ENCODE measurements at regions not wholly inside any gene's neighbourhood (a gene's known extent, or its start where the extent isn't known, plus 50 kb on each side); places are given as distances from the start of the nearest gene placed in this dataset.
A peak's percentile ranks its signal among the peaks of the same experiment; 100 is the strongest.
"Not testable (repeated sequence)": the region's sequence is repeated elsewhere in the genome, so short reads cannot be mapped to it uniquely, and the experiment has no call there.

- DNase-seq: no peak
- no peak for ATAC-seq
- intact Hi-C loops (cut with DNase I): no loop called here
These were observed 90.1 kb downstream of the SREK1 start for GRCh38 chr5:66234241-66234640.

- intact Hi-C loops (cut with DNase I): no loop called here
- ATAC-seq (no peak), DNase-seq (no peak)
These were observed 94.3 kb downstream of the SREK1 start for GRCh38 chr5:66238435-66238834.

- DNase-seq (no peak), ATAC-seq (no peak)
- intact Hi-C loops (cut with DNase I): no loop called here
These were observed 94.9 kb downstream of the SREK1 start for GRCh38 chr5:66239034-66239433.

GRCh38 chr5:66241136-66241825 lies 97.2 kb downstream of the SREK1 start:
- DNase-seq (no peak), ATAC-seq (no peak)
- intact Hi-C loops (cut with DNase I): no loop called here

- intact Hi-C loops (cut with DNase I): no loop called here
- DNase-seq (no peak), ATAC-seq (no peak)
These were observed 98.1 kb downstream of the SREK1 start for GRCh38 chr5:66242050-66242715.

- intact Hi-C loops (cut with DNase I): no loop called here
These were observed 102.5 kb downstream of the SREK1 start for GRCh38 chr5:66246608-66247007.

GRCh38 chr5:66247176-66247960 lies 103.3 kb downstream of the SREK1 start:
- DNase-seq (no peak), ATAC-seq (peak in 1 of 2 donors; percentile 49)
- intact Hi-C loops (cut with DNase I): no loop called here

More at GRCh38 chr5:66246608-66247007, 102.5 kb downstream of the SREK1 start:
- DNase-seq (no peak), ATAC-seq (no peak)

- intact Hi-C loops (cut with DNase I): no loop called here
- ATAC-seq: no peak
These were observed 104.8 kb downstream of the SREK1 start for GRCh38 chr5:66248874-66249273.

GRCh38 chr5:66249920-66250319 lies 105.8 kb downstream of the SREK1 start:
- DNase-seq (no peak), ATAC-seq (no peak)
- intact Hi-C loops (cut with DNase I): no loop called here

More at GRCh38 chr5:66248874-66249273, 104.8 kb downstream of the SREK1 start:
- DNase-seq: no peak

GRCh38 chr5:66252849-66253248 lies 108.7 kb downstream of the SREK1 start:
- no peak for ATAC-seq
- intact Hi-C loops (cut with DNase I): no loop called here
- no peak for DNase-seq

GRCh38 chr5:66255714-66256113 lies 111.6 kb downstream of the SREK1 start:
- no peak for DNase-seq
- no peak for ATAC-seq
- intact Hi-C loops (cut with DNase I): no loop called here

GRCh38 chr5:66273121-66273520 lies 129.0 kb downstream of the SREK1 start:
- DNase-seq (no peak), ATAC-seq (no peak)
- intact Hi-C loops (cut with DNase I): no loop called here

GRCh38 chr5:66276986-66277385 lies 132.9 kb downstream of the SREK1 start:
- no peak for ATAC-seq
- no peak for DNase-seq
- intact Hi-C loops (cut with DNase I): no loop called here

- DNase-seq (no peak), ATAC-seq (no peak)
- intact Hi-C loops (cut with DNase I): no loop called here
These were observed 133.9 kb downstream of the SREK1 start for GRCh38 chr5:66277981-66278380.

- intact Hi-C loops (cut with DNase I): no loop called here
- DNase-seq (no peak), ATAC-seq (no peak)
These were observed 137.2 kb downstream of the SREK1 start for GRCh38 chr5:66281294-66281693.

GRCh38 chr5:66284588-66285342 lies 140.7 kb downstream of the SREK1 start:
- intact Hi-C loops (cut with DNase I): no loop called here
- ATAC-seq (peak in 1 of 2 donors; percentile 34), DNase-seq (no peak)

- ATAC-seq (peak; percentile 21 to 34), DNase-seq (no peak)
These were observed 141.3 kb downstream of the SREK1 start for GRCh38 chr5:66285343-66285922.

GRCh38 chr5:66291771-66292170 lies 147.7 kb downstream of the SREK1 start:
- intact Hi-C loops (cut with DNase I): no loop called here
- DNase-seq: no peak
- ATAC-seq: no peak

More at GRCh38 chr5:66285343-66285922, 141.3 kb downstream of the SREK1 start:
- intact Hi-C loops (cut with DNase I): no loop called here

GRCh38 chr5:66293851-66294250 lies 149.8 kb downstream of the SREK1 start:
- ATAC-seq; intact Hi-C loops (cut with DNase I); DNase-seq: not testable (repeated sequence)
